ENCODE measurements at regions not wholly inside any gene's neighbourhood (a gene's known extent, or its start where the extent isn't known, plus 50 kb on each side); places are given as distances from the start of the nearest gene placed in this dataset.

GRCh38 chr15:70479056-70479455 lies 284.3 kb downstream of the UACA start:
- TF ChIP-seq, protein P1, sequence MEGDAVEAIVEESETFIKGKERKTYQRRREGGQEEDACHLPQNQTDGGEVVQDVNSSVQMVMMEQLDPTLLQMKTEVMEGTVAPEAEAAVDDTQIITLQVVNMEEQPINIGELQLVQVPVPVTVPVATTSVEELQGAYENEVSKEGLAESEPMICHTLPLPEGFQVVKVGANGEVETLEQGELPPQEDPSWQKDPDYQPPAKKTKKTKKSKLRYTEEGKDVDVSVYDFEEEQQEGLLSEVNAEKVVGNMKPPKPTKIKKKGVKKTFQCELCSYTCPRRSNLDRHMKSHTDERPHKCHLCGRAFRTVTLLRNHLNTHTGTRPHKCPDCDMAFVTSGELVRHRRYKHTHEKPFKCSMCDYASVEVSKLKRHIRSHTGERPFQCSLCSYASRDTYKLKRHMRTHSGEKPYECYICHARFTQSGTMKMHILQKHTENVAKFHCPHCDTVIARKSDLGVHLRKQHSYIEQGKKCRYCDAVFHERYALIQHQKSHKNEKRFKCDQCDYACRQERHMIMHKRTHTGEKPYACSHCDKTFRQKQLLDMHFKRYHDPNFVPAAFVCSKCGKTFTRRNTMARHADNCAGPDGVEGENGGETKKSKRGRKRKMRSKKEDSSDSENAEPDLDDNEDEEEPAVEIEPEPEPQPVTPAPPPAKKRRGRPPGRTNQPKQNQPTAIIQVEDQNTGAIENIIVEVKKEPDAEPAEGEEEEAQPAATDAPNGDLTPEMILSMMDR (conservative IDR thresholded peaks at IDR 0.05; ENCODE audit: low read depth, low read length) = no peak
- TF ChIP-seq EZH2 (IDR thresholded peaks at IDR 0.05; ENCODE audit: borderline replicate concordance, low read depth, low read length, poor library complexity, severe bottlenecking) = no peak

All from A673 (cell line).